Right hindlimb (tissue), 1 donor: ENCODE measurements at regions not wholly inside any gene's neighbourhood (a gene's known extent, or its start where the extent isn't known, plus 50 kb on each side); places are given as distances from the start of the nearest gene placed in this dataset.
A peak's percentile ranks its signal among the peaks of the same experiment; 100 is the strongest.
"Not testable (repeated sequence)": the region's sequence is repeated elsewhere in the genome, so short reads cannot be mapped to it uniquely, and the experiment has no call there.

Experiments
- DNase-seq: peaks from one replicate; pipeline ENCODE4 v3.0.0-alpha.2; 2018

DNA sequence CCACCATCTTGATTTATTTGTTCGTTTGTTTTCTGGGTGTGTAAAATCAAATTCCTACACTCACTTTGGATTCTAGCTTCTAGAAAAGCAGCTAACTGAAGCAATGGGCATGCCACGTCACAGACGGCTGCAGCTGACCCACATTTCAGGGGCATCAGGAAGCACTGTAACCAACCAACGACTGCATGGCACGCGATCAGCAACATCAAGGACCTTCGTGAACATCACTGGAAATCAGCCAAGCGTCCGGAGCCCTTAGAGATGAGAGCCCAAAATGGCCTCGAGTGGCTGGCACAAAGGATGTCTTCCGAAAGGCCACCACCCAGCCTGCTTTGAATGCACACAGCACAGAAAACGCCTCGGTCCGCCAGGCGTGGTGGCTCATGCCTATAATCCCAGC lies 191.1 kb downstream of the OLFM1 start:
- no peak for DNase-seq

GRCh38 chr9:135279385-135279784 lies 191.9 kb downstream of the OLFM1 start:
- no peak for DNase-seq

DNA sequence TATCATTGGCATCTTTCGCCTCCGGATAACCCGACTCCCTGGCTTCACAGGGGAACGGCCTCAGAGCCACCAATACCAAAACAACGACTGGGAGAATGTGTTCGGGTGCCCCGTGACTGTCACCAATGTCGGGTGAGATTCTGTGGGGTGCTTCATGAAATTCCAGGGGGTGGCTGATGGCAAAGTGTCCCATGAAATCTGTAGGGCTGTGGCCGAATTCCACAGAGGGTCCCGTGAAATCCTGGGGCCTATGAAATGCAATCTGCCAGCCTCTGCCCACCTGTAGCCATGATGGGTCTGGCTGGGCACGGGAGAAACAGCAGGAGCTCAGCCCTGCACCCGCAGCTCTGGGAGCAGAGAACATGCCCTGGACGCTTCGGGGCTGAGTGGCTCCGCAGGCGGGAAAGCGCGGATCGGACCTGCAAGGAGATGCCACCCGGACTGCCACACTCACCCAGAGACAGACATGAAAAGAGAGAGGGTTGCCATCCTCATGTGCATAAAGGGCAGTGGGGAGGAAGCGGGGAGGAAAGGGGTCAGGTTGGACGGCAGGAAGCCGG lies 192.4 kb downstream of the OLFM1 start:
- DNase-seq: no peak

- no peak for DNase-seq
These were observed 193.2 kb downstream of the OLFM1 start for GRCh38 chr9:135280666-135281065.

GRCh38 chr9:135281151-135281550 lies 193.7 kb downstream of the OLFM1 start:
- no peak for DNase-seq

DNA sequence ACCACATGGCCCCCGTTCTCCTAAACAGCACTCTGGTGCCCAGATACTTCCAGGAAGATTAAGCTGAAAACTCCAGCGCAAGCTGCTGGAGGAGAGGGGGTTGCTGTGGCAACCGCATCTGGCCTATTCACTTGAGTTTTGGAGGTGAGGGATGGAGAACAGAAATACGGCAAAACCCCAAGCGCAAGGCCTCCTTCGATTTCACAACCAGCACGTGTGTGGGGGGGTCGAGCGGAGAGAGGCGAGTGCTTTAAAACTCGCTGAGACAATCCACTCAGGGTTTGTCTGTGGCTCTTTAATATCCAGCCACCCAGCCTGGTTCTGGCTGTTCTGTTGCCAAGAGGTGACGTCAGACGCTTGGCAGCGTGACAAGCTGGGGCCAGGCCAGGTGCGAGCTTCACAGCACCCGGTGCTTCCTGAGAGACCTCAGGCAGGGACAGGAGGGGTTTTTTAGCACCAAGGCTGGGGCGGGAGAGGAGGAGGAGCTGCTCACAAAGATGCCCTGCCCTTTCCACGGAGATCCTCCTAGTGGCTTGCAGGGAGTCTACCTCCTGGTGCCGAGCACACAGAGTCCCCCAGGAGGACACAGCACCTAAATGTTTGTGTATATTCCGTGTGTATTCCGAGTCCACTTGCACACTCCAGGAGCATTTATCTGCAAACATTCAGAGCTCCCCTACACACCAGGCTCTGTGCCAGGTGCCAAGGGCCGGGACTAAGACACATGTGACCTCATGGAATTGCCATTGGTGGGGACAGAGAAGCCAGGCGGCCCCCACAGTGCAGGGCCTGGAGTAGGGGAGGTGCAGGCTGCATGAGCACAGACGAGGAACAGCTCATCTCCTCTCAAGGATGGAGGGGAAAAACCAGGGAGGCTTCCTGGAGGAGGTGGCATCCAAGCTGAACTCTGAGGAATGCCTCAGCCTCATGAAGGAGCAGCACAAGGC lies 194.6 kb downstream of the OLFM1 start:
- DNase-seq: peak; percentile 74

GRCh38 chr9:135282808-135283207 lies 195.3 kb downstream of the OLFM1 start:
- DNase-seq: no peak

- no peak for DNase-seq
These were observed 195.9 kb upstream of the PPP1R26 start for GRCh38 chr9:135283671-135284070.

DNA sequence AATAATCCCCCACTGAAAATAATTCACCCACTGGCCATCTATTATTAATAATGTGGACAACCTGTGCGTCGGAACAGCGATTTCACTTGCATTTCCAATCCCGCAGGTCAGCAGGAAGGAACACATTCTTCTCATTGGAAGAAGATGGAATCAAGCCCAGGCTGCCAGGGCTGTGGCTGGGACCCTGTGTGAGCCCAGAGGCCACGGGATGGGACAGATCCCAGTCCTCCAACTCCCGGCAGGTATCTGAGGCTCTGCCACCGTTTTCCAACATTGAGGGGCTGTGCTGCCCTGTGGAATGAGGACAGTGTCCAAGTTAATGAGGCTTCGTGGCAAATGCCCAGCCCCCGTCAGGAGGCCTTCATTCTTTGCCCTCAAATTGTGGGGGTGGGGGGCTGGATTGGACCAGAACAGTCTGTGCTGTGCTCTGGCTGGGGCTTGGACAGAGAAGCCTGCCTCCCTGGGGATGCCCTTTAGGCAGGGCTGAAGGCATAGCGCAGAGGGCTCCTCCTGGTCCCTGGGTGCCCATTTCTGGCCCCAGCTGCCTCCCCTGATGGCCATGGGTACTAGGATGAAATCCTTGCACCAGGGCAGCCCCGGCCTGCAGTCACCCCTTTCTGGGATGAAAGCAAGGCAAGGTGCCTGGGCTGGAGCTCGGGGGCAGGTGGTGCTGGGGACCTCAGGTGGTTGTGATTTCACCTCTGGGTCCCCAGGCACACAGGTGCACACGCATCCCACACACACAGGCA lies 195.0 kb upstream of the PPP1R26 start:
- DNase-seq: no peak

DNA sequence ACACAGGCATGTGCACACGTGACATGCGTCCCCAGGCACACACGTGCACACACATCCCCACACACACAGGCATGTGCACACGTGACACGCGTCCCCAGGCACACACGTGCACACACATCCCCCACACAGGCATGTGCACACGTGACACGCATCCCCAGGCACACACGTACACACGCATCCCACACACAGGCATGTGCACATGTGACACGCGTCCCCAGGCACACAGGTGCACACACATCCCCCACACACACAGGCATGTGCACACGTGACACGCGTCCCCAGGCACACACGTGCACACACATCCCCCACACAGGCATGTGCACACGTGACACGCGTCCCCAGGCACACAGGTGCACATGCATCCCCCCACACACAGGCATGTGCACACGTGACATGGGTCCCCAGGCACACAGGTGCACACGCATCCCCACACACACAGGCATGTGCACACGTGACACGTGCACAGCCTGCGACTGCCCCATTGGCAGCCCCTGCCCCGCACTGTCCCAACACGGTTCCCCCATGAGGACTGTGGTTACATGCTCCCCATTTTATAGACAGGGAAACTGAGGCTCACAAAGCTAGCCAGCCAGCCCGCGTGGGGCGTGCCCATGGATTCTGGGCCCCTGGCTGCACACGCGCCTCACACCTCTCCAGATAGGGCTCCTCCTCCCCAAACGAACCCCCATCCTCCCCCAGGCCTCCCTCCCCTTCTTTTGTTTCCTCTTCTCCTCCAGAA lies 193.2 kb upstream of the PPP1R26 start:
- not testable (repeated sequence) for DNase-seq

- DNase-seq: no peak
These were observed 192.6 kb upstream of the PPP1R26 start for GRCh38 chr9:135286961-135287360.

GRCh38 chr9:135287627-135288026 lies 192.0 kb upstream of the PPP1R26 start:
- no peak for DNase-seq

DNA sequence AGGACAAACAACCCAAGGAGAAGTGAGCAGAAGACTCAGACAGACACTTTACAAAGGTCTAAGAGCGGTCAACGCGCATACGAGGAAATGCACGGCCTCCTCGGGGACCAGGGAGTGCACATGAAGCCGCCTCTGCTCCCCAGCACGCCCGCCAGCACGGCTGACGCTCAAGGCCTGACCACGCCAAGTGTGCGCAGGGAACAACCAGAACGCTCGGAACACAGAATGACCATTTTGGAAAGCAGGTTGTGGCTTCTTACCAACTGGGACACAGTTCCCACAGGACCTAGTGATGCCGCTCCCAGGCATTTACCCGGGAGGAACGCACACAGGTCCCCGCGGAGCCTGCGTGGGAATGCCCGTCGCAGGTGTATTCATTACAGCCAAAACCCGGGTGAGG lies 191.5 kb upstream of the PPP1R26 start:
- DNase-seq: no peak

DNA sequence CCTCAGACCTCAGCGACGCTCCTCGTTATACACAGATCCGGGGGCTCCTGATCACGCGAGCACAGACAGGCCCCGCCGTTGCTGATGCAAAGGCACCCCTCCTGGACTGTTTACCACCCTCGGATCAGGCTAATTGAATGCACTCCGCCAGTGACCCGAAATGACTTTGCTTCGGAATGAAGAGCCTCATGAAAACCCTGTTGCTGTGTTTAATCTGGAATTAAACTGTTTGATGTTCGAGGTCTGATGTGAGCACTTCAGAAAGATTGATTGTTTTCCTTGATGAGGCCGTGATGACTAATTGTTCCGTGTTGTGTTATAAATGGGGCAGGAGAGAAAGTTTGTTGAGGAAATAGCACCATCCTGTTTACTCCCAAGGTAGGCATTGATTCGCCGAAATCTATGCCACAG lies 190.5 kb upstream of the PPP1R26 start:
- no peak for DNase-seq

- no peak for DNase-seq
These were observed 189.5 kb upstream of the PPP1R26 start for GRCh38 chr9:135290086-135290485.

GRCh38 chr9:135290566-135290965 lies 189.0 kb upstream of the PPP1R26 start:
- no peak for DNase-seq

DNA sequence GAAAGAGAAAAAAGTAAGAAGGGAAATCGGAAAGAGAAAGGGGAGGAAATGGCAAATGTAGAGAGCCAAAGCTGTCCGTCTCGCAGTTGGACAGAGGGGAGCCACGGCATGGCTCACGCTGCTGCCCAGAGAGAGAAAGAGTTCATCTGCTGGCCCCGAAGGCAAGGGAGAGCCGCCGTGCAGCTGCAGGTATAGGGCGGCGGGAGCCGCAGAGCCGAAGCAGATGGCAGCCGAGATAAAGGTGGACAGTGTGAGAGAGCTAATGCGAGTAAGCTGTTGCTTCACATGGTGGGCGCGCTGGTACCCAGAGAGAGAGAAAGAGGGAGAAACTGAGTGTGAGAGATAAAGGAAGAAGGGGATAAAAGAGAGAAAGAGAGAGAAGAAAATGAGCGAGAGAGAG lies 188.4 kb upstream of the PPP1R26 start:
- no peak for DNase-seq

GRCh38 chr9:135294836-135295235 lies 184.7 kb upstream of the PPP1R26 start:
- peak; percentile 1 for DNase-seq

DNA sequence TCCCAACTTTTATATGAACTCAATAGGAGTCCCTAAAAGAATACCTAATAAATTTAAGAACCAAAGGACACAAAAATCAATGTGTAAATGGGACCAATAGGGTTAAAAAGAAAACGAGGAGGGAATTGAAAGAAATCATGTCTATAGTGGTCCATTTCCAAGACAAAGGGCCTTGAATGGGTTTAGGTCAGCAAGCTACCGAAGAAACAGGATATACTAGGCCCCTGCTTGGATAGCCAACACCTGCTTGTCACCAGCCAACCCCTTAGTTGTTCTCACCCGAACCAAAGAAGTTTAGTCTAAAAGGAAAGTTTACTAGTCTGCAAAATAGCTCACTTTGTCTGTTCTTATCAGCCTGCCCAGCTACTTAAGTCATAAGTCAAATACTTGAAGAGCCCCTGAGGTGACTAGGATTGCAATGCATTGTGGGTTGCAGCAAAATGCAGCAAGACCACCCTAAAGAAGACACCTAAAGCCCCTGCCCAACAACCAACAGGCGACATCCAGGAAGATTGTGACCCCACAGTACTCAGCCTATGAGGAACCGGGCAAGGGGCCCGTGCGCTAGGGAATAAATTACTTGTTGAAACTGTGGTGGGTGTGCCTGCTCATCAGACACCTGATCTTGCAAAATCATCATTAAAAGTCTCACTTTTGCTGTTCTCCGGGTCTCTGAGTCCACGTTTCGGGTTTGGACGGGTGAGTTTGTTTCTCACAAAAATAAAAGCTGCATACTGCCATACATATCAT lies 183.9 kb upstream of the PPP1R26 start:
- DNase-seq: peak; percentile 3

- peak; percentile 5 for DNase-seq
These were observed 182.7 kb upstream of the PPP1R26 start for GRCh38 chr9:135296735-135297455.

DNA sequence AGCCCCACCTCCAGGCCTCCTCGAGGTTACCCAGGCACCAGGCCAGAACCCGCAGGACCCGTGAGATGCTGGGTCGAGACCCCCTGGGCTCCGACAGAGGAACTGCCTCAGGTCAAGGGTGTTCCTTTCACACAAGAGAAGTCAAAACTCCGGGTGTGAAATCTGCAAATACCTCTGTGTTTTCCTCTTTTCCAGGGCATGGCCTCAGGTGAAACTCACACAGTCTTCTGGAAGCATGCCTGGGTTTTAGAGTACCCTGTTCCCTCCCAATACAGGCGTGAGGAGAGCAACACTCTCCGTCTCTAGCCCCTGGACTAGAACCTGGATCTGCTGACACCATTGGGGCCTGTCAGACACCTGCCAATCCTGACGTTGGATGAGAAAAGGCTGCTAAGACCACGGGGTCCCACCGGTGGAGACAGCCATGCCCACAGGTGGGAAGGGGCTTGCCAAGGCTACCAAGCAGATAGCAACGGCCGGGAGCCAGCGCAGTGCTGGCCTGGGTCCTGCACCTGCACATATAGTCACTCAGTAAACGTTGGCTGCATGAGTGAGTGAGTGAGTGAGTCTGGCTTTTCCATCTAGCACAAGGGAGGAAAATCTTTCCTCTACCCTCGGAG lies 182.0 kb upstream of the PPP1R26 start:
- DNase-seq: peak; percentile 1
